H1 (cell line): ENCODE measurements at regions not wholly inside any gene's neighbourhood (a gene's known extent, or its start where the extent isn't known, plus 50 kb on each side); places are given as distances from the start of the nearest gene placed in this dataset.

Experiments used
- CTCF ChIA-PET: fragments of 300-600 bp; sonication (Branson Sonifier 250); formaldehyde crosslinking; loops from one replicate; lab custom pipeline; 2021; ENCODE audit not compliant: partially characterized antibody; lab: Charles Lee
- POLR2A ChIA-PET: fragments of 300-600 bp; sonication (Branson Sonifier 250); formaldehyde crosslinking; loops from one replicate; lab custom pipeline; 2021; ENCODE audit warnings: inconsistent platforms; ENCODE audit not compliant: partially characterized antibody; lab: Charles Lee
- DNase-seq, 2 experiments: peaks; one replicate each; pipeline versions ENCODE4 v3.0.0 to v3.0.0-alpha.2; 2010 to 2022; ENCODE audit warnings: low spot score in 2 of 2, low read depth in 1 of 2, mixed read lengths in 1 of 2
- FAIRE-seq: peaks from 2 replicates; lab custom pipeline; 2011; peaks lifted over from hg19 to GRCh38; lab: Jason Lieb, UNC
- H2AFZ ChIP-seq: 2 replicates; pipeline ENCODE4 v1.8.1; 2012; ENCODE audit warnings: low read length, inconsistent platforms
- H2AK5ac ChIP-seq: 2 replicates; pipeline ENCODE4 v1.6.1; 2013; ENCODE audit warnings: low read depth, low read length
- H2BK120ac ChIP-seq: replicated peaks from 2 replicates; pipeline ENCODE3; 2013; ENCODE audit warnings: low read depth, low read length, inconsistent platforms
- H2BK12ac ChIP-seq: 2 replicates; pipeline ENCODE4 v1.6.1; 2013; ENCODE audit warnings: low read depth, low read length
- H2BK15ac ChIP-seq: 2 replicates; pipeline ENCODE4 v1.6.1; 2013; ENCODE audit warnings: low read length
- H2BK20ac ChIP-seq: 2 replicates; pipeline ENCODE4 v1.6.1; 2013; ENCODE audit warnings: low read length
- H2BK5ac ChIP-seq: 2 replicates; pipeline ENCODE4 v1.6.1; 2013; ENCODE audit warnings: low read depth, low read length
- H3K14ac ChIP-seq: 2 replicates; pipeline ENCODE4 v1.6.1; 2013; ENCODE audit warnings: inconsistent platforms; ENCODE audit not compliant: insufficient read length
- H3K18ac ChIP-seq: 2 replicates; pipeline ENCODE4 v1.6.1; 2013; ENCODE audit warnings: low read length; ENCODE audit errors: extremely low read depth
- H3K23ac ChIP-seq: 2 replicates; pipeline ENCODE4 v1.6.1; 2013; ENCODE audit warnings: inconsistent platforms; ENCODE audit not compliant: insufficient read length
- H3K23me2 ChIP-seq: 2 replicates; pipeline ENCODE4 v1.6.1; 2013; ENCODE audit warnings: low read depth, low read length
- H3K27ac ChIP-seq: 2 replicates; pipeline ENCODE4 v1.6.1; 2011; ENCODE audit warnings: low read depth, low read length, inconsistent platforms
- H3K27me3 ChIP-seq, 4 experiments: replicated peaks in 1 of 4; 1 replicate in 1 of 4; 2 replicates in 3 of 4; pipeline versions ENCODE4 v1.6.1 to v1.8.1; 2011 to 2013; ENCODE audit warnings: low read length in 3 of 4, mild to moderate bottlenecking in 3 of 4, inconsistent platforms in 2 of 4, mixed read lengths in 2 of 4, moderate library complexity in 1 of 4; ENCODE audit not compliant: control insufficient read depth in 3 of 4, insufficient read depth in 3 of 4; ENCODE audit errors: extremely low read depth in 1 of 4
- H3K36me3 ChIP-seq, 4 experiments: 2 replicates each; pipeline versions ENCODE4 v1.6.1 to v1.8.1; 2011 to 2013; ENCODE audit warnings: mild to moderate bottlenecking in 4 of 4, low read length in 3 of 4, moderate library complexity in 2 of 4, control low read depth in 1 of 4, inconsistent platforms in 1 of 4; ENCODE audit not compliant: insufficient read depth in 4 of 4, control insufficient read depth in 2 of 4
- H3K4ac ChIP-seq: replicated peaks from 2 replicates; pipeline ENCODE3; 2013; ENCODE audit warnings: low read length, low read depth, mixed read lengths, inconsistent platforms; ENCODE audit not compliant: insufficient read length
- H3K4me1 ChIP-seq, 4 experiments: replicated peaks in 1 of 4; 1 replicate in 1 of 4; 2 replicates in 3 of 4; pipeline versions ENCODE4 v1.6.1 to v1.8.1; 2011 to 2013; ENCODE audit warnings: low read length in 3 of 4, inconsistent platforms in 2 of 4, mixed read lengths in 1 of 4; ENCODE audit not compliant: insufficient read depth in 4 of 4, control insufficient read depth in 3 of 4
- H3K4me2 ChIP-seq, 2 experiments: 2 replicates each; pipeline versions ENCODE4 v1.6.1 to v1.8.1; 2011 to 2013; ENCODE audit warnings: low read depth in 2 of 2, low read length in 2 of 2, control low read depth in 1 of 2, inconsistent platforms in 1 of 2, mild to moderate bottlenecking in 1 of 2; ENCODE audit not compliant: insufficient read depth in 1 of 2
- H3K4me3 ChIP-seq, 4 experiments: fragments of 200-600, 300-600 bp in 1 of 4; sonication (generic), shearing (Covaris generic), sonication (Bioruptor Twin) in 1 of 4; 2 replicates each; pipeline versions ENCODE4 v1.5.1 to v1.8.1; 2011 to 2016; ENCODE audit warnings: low read length in 4 of 4, low read depth in 3 of 4, control low read depth in 2 of 4, inconsistent platforms in 2 of 4, mild to moderate bottlenecking in 2 of 4, mixed read lengths in 1 of 4, moderate library complexity in 1 of 4; ENCODE audit not compliant: insufficient read depth in 2 of 4; ENCODE audit errors: extremely low read depth in 1 of 4
- H3K56ac ChIP-seq: replicated peaks from 2 replicates; pipeline ENCODE3; 2013; ENCODE audit warnings: low read depth, mild to moderate bottlenecking, mixed read lengths, low read length, inconsistent platforms; ENCODE audit not compliant: insufficient read length
- H3K79me1 ChIP-seq: 2 replicates; pipeline ENCODE4 v1.6.1; 2013; ENCODE audit warnings: low read depth, low read length, control low read depth
- H3K79me2 ChIP-seq, 2 experiments: 2 replicates each; pipeline versions ENCODE4 v1.6.1 to v1.8.1; 2012 to 2013; ENCODE audit warnings: low read length in 2 of 2, mild to moderate bottlenecking in 2 of 2, inconsistent platforms in 1 of 2; ENCODE audit not compliant: insufficient read depth in 2 of 2, control insufficient read depth in 1 of 2
- H3K9ac ChIP-seq, 4 experiments: replicated peaks in 1 of 4; 1 replicate in 1 of 4; 2 replicates in 3 of 4; pipeline versions ENCODE4 v1.6.1 to v1.8.1; 2011 to 2013; ENCODE audit warnings: low read depth in 3 of 4, low read length in 3 of 4, control low read depth in 2 of 4, mild to moderate bottlenecking in 2 of 4, moderate library complexity in 2 of 4, inconsistent platforms in 1 of 4; ENCODE audit errors: extremely low read depth in 1 of 4
- H3K9me3 ChIP-seq, 2 experiments: 2 replicates each; pipeline versions ENCODE4 v1.6.1 to v1.8.1; 2012 to 2013; ENCODE audit warnings: mild to moderate bottlenecking in 2 of 2, moderate library complexity in 2 of 2, control low read depth in 1 of 2, inconsistent platforms in 1 of 2, low read depth in 1 of 2, low read length in 1 of 2, mixed read lengths in 1 of 2; ENCODE audit not compliant: insufficient read depth in 2 of 2
- H4K20me1 ChIP-seq, 2 experiments: replicated peaks in 1 of 2; 2 replicates each; pipeline versions ENCODE3 to v1.8.1; 2011 to 2013; ENCODE audit warnings: inconsistent platforms in 2 of 2, low read length in 2 of 2, mild to moderate bottlenecking in 1 of 2; ENCODE audit not compliant: insufficient read depth in 2 of 2, control insufficient read depth in 1 of 2
- H4K5ac ChIP-seq: 2 replicates; pipeline ENCODE4 v1.6.1; 2013; ENCODE audit warnings: low read length, low read depth, mixed read lengths, inconsistent platforms; ENCODE audit not compliant: insufficient read length
- H4K8ac ChIP-seq: 2 replicates; pipeline ENCODE4 v1.8.0; 2013; ENCODE audit warnings: mild to moderate bottlenecking, moderate library complexity, low read length, inconsistent platforms; ENCODE audit not compliant: insufficient read depth; ENCODE audit errors: extremely low read depth
- H4K91ac ChIP-seq: replicated peaks from 2 replicates; pipeline ENCODE3; 2013; ENCODE audit warnings: low read length, mixed read lengths, inconsistent platforms; ENCODE audit not compliant: insufficient read length
- BACH1 ChIP-seq: IDR thresholded peaks from 2 replicates; pipeline ENCODE4 v1.6.1; 2012; ENCODE audit warnings: low read length, improper control_type of control experiment
- CBX5 ChIP-seq: fragments of 300-800, 300-1000 bp; sonication (generic); IDR thresholded peaks from 2 replicates; pipeline ENCODE4 v1.7.1; 2016; ENCODE audit warnings: antibody characterized with exemption, low read length, low read depth
- CEBPB ChIP-seq: IDR thresholded peaks from 2 replicates; pipeline ENCODE4 v1.6.1; 2012; ENCODE audit warnings: low read depth, low read length
- KDM1A ChIP-seq: fragments of 200-600, 300-600 bp; sonication (generic); IDR thresholded peaks from 2 replicates; pipeline ENCODE4 v1.7.1; 2016; ENCODE audit warnings: mild to moderate bottlenecking, low read length, borderline replicate concordance
- KDM4A ChIP-seq: IDR thresholded peaks from one replicate; pipeline ENCODE4 v1.7.1; 2012; ENCODE audit warnings: low read depth, mild to moderate bottlenecking, moderate library complexity, low read length, inconsistent platforms; ENCODE audit not compliant: severe bottlenecking
- RFX5 ChIP-seq: IDR thresholded peaks from 2 replicates; pipeline ENCODE4 v1.6.1; 2011; ENCODE audit warnings: low read depth, low read length, improper control_type of control experiment, borderline replicate concordance
- RXRA ChIP-seq: IDR thresholded peaks from 2 replicates; pipeline ENCODE4 v1.6.1; 2011; ENCODE audit warnings: low read depth, mild to moderate bottlenecking, low read length, moderate library complexity; ENCODE audit not compliant: insufficient read depth
- SP1 ChIP-seq: IDR thresholded peaks from 2 replicates; pipeline ENCODE4 v1.6.1; 2011; ENCODE audit warnings: low read depth, low read length
- SP4 ChIP-seq: IDR thresholded peaks from 2 replicates; pipeline ENCODE4 v1.6.1; 2012; ENCODE audit warnings: low read length, inconsistent platforms
- TAF7 ChIP-seq: optimal IDR thresholded peaks from 2 replicates; pipeline ENCODE3; 2011; ENCODE audit warnings: low read depth, mild to moderate bottlenecking, inconsistent platforms, low read length, moderate library complexity, borderline replicate concordance
- TEAD4 ChIP-seq: IDR thresholded peaks from 2 replicates; pipeline ENCODE4 v1.6.1; 2012; ENCODE audit warnings: low read depth, low read length, inconsistent platforms, mixed read lengths
- USF2 ChIP-seq: IDR thresholded peaks from 2 replicates; pipeline ENCODE4 v1.6.1; 2011; ENCODE audit warnings: low read length, improper control_type of control experiment
- ZNF274 ChIP-seq: IDR thresholded peaks from 2 replicates; pipeline ENCODE4 v1.7.0; 2012; ENCODE audit warnings: low read length, borderline replicate concordance; ENCODE audit errors: extremely low read depth
- WGBS, 2 experiments: shearing (Covaris generic) in 1 of 2; methylation state at CpG; one replicate each; pipeline versions ENCODE4 v1.1.6 to v1.1.7; 2013 to 2015; ENCODE audit warnings: low lambda C conversion rate in 2 of 2, mixed read lengths in 2 of 2, inconsistent platforms in 1 of 2, low coverage in 1 of 2, missing lambda C conversion rate in 1 of 2; ENCODE audit not compliant: insufficient replicate concordance in 2 of 2, insufficient coverage in 1 of 2, insufficient read length in 1 of 2; ENCODE audit errors: extremely low coverage in 1 of 2, missing lambda C conversion rate in 1 of 2; 5-methylcytosine and 5-hydroxymethylcytosine counted together

- no peak overlapping the region for H4K91ac ChIP-seq
- ChIA-PET POLR2A (no interaction called here), CTCF (no interaction called here)
- no peak overlapping the region for H2BK5ac ChIP-seq
- no peak overlapping the region for H3K27ac ChIP-seq
- H3K4me1 ChIP-seq, result peaks cover 0 to 2% (median 0%) of the 10 kb centered on the region in 4 experiments; a peak in 1 of 7 replicates
- WGBS, 2 experiments, result 75% methylated on average over 2 of the region's 2 CpGs; no CpG with 5 or more reads in 1 of the 2 experiments
- no peaks in the 10 kb centered on the region for H3K79me1 ChIP-seq
- peaks cover 5 to 7% of the 10 kb centered on the region in 2 experiments; a peak in 1 of 4 replicates for H3K9me3 ChIP-seq
- no peak overlapping the region for H3K4me2 ChIP-seq
- no peak overlapping the region for H3K4ac ChIP-seq
- H3K36me3 ChIP-seq, result peaks cover 0 to 4% (median 0%) of the 10 kb centered on the region in 4 experiments; a peak in 1 of 8 replicates
- no peak overlapping the region for H4K5ac ChIP-seq
- H2AK5ac ChIP-seq, result no peak overlapping the region
- no peak overlapping the region for H2BK15ac ChIP-seq
- H3K23ac ChIP-seq, result no peak overlapping the region
- no peaks in the 10 kb centered on the region for H3K27me3 ChIP-seq
- FAIRE-seq (peak; percentile 28), DNase-seq (no peak)
- TF ChIP-seq USF2, result no peak
- no peak for TF ChIP-seq SP1
- no peak for TF ChIP-seq ZNF274
- TF ChIP-seq TAF7, result no peak
- no peak for TF ChIP-seq RXRA
- no peak for TF ChIP-seq CEBPB
- TF ChIP-seq KDM1A, result no peak
- no peak for TF ChIP-seq RFX5
- TF ChIP-seq SP4, result no peak
- no peak for TF ChIP-seq TEAD4
- no peak for TF ChIP-seq KDM4A
- no peak for TF ChIP-seq CBX5
- no peak for TF ChIP-seq BACH1
- H3K18ac ChIP-seq, result no peak overlapping the region
- no peak overlapping the region for H3K9ac ChIP-seq
- no peak overlapping the region for H2BK120ac ChIP-seq
- H3K4me3 ChIP-seq, result no peak overlapping the region
- H3K79me2 ChIP-seq, result no peaks in the 10 kb centered on the region
- H3K56ac ChIP-seq, result no peak overlapping the region
- no peaks in the 10 kb centered on the region for H3K23me2 ChIP-seq
- no peak overlapping the region for H2BK20ac ChIP-seq
- H2BK12ac ChIP-seq, result no peak overlapping the region
- H3K14ac ChIP-seq, result no peak overlapping the region
- no peak overlapping the region for H2AFZ ChIP-seq
- H4K8ac ChIP-seq, result no peak overlapping the region
- H4K20me1 ChIP-seq, result no peaks in the 10 kb centered on the region
Measured at GRCh38 chrX:6961286-6962005, 186.1 kb upstream of the STS start.
